NB4 (cell line): ENCODE measurements at regions not wholly inside any gene's neighbourhood (a gene's known extent, or its start where the extent isn't known, plus 50 kb on each side); places are given as distances from the start of the nearest gene placed in this dataset.

Experiments used
- TF ChIP-seq, protein P1 (sequence below): IDR thresholded peaks from one replicate; pipeline ENCODE4 v1.5.1; 2012; ENCODE audit warnings: low read depth, low read length
- TF ChIP-seq, protein P2 (sequence below): IDR thresholded peaks from 2 replicates; pipeline ENCODE4 v1.6.1; 2011; ENCODE audit warnings: low read depth, low read length

DNA sequence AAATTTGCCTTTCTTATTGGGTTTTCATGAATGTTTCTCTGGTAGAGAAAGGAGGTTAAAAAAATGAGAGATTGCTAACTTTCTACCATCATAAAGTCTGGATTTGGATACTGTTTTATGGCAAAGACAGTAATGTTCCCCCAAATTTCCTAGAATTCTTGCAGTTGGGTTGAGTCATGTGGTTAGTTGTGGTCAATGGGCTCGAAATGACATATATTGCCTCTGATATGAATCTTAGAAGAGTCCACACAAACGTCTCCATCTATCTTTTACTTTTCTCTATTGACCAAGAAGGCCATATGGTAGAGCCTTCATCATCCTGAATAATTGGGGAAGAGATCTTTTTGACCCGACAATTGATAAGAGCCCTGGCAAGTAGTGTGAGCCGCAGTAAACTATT lies 119.5 kb upstream of the PMCH start:
- TF ChIP-seq, protein P1, sequence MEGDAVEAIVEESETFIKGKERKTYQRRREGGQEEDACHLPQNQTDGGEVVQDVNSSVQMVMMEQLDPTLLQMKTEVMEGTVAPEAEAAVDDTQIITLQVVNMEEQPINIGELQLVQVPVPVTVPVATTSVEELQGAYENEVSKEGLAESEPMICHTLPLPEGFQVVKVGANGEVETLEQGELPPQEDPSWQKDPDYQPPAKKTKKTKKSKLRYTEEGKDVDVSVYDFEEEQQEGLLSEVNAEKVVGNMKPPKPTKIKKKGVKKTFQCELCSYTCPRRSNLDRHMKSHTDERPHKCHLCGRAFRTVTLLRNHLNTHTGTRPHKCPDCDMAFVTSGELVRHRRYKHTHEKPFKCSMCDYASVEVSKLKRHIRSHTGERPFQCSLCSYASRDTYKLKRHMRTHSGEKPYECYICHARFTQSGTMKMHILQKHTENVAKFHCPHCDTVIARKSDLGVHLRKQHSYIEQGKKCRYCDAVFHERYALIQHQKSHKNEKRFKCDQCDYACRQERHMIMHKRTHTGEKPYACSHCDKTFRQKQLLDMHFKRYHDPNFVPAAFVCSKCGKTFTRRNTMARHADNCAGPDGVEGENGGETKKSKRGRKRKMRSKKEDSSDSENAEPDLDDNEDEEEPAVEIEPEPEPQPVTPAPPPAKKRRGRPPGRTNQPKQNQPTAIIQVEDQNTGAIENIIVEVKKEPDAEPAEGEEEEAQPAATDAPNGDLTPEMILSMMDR = no peak
- TF ChIP-seq, protein P2, sequence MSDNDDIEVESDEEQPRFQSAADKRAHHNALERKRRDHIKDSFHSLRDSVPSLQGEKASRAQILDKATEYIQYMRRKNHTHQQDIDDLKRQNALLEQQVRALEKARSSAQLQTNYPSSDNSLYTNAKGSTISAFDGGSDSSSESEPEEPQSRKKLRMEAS = no peak
